Femur (tissue), 1 donor: ENCODE measurements at regions not wholly inside any gene's neighbourhood (a gene's known extent, or its start where the extent isn't known, plus 50 kb on each side); places are given as distances from the start of the nearest gene placed in this dataset.

Experiments
- DNase-seq: peaks from one replicate; pipeline ENCODE4 v3.0.0-alpha.2; 2017

- no peak for DNase-seq
These were observed 58.2 kb upstream of the NAA20 start for GRCh38 chr20:19958928-19959327.

GRCh38 chr20:19960745-19961144, 56.4 kb upstream of the NAA20 start:
- no peak for DNase-seq

- DNase-seq, result no peak
These were observed 55.9 kb upstream of the NAA20 start for GRCh38 chr20:19961293-19961692.

GRCh38 chr20:19962958-19963357, 54.2 kb upstream of the NAA20 start:
- no peak for DNase-seq

GRCh38 chr20:19964289-19965265, 52.6 kb upstream of the NAA20 start:
- DNase-seq, result no peak

- no peak for DNase-seq
These were observed 50.3 kb upstream of the NAA20 start for GRCh38 chr20:19966840-19967239.
